Pancreas (tissue), 10 donors: ENCODE measurements at regions not wholly inside any gene's neighbourhood (a gene's known extent, or its start where the extent isn't known, plus 50 kb on each side); places are given as distances from the start of the nearest gene placed in this dataset.
A peak's percentile ranks its signal among the peaks of the same experiment; 100 is the strongest.

Experiments used
- ATAC-seq, 4 donors: fragments of 200-7000 bp; cut with Tn5 transposase; one replicate each; pipeline versions ENCODE4 v1.8.0 to v1.9.1; 2020; ENCODE audit warnings: mild to moderate bottlenecking in 4 of 4, moderate library complexity in 4 of 4
- DNase-seq, 6 donors: peaks; one replicate each; pipeline ENCODE4 v3.0.0-alpha.2; 2020
- FAIRE-seq: peaks from 2 replicates; lab custom pipeline; 2012; peaks lifted over from hg19 to GRCh38; lab: Jason Lieb, UNC
- H3K27ac ChIP-seq, 4 donors: fragments of 200-600 bp; sonication (generic); 1 replicate in 3 of 4; 2 replicates in 1 of 4; pipeline versions ENCODE4 v1.5.0 to v1.8.0; 2020
- H3K27me3 ChIP-seq, 4 donors: fragments of 200-600 bp; one replicate each; pipeline ENCODE4 v1.8.0; 2021
- H3K36me3 ChIP-seq, 3 donors: fragments of 200-600 bp; sonication (generic) in 1 of 3; one replicate each; pipeline versions ENCODE4 v1.5.0 to v1.8.0; 2020 to 2021
- H3K4me1 ChIP-seq, 3 donors: fragments of 200-600 bp; one replicate each; pipeline ENCODE4 v1.8.0; 2021
- H3K4me3 ChIP-seq, 4 donors: fragments of 200-600 bp; sonication (generic) in 2 of 4; one replicate each; pipeline versions ENCODE4 v1.5.0 to v1.8.0; 2020 to 2021
- H3K9me3 ChIP-seq, 4 donors: fragments of 200-600 bp; one replicate each; pipeline ENCODE4 v1.8.0; 2021
- CTCF ChIP-seq, 4 donors: fragments of 200-600 bp; sonication (generic) in 3 of 4; IDR thresholded peaks; one replicate each; pipeline versions ENCODE4 v1.5.0 to v1.8.0; 2021; ENCODE audit warnings: antibody characterized with exemption in 4 of 4
- WGBS, 2 donors: extraction: QIAGEN DNeasy Blood & Tissue Kit; methylation state at CpG; one replicate each; pipeline ENCODE4 v1.1.7; 2013; 5-methylcytosine and 5-hydroxymethylcytosine counted together
- intact Hi-C, 3 donors: fragments of 100-400 bp; cut with DNase I; formaldehyde crosslinking; loops; one replicate each; pipeline versions ENCODE4 v1.11.1 to v1.14.2; 2022
- donor health status: healthy with polysubstance abuse.
- donor health status: DM: no; HTN: no; CAD: no; lungs with moderate emphysema.
- donor health status: DM: no; HTN: no; CAD: no.
- donor health status: control.
- donor health status: control.
- donor health status: Bipolar disorder and iron deficiency.
- donor health status: DM: yes; HTN: yes; CAD: no.
- donor health status: DM: no; HTN: no; CAD: no.
- donor health status: DM: no; HTN: no; CAD: no.
- donor health status: DM: yes; HTN: yes; CAD: no.

GRCh38 chr10:131748831-131749766 lies 151.7 kb upstream of the PPP2R2D start:
- no peak for FAIRE-seq

GRCh38 chr10:131749767-131750142 lies 151.1 kb upstream of the PPP2R2D start:
- FAIRE-seq (no peak), ATAC-seq (no peak), DNase-seq (no peak)
- Histone ChIP-seq H3K9me3 (no peaks in the 10 kb centered on the region), H3K27ac (no peak overlapping the region), H3K27me3 (peaks cover 0 to 3% (median 0%) of the 10 kb centered on the region in 4 donors), H3K4me1 (no peaks in the 10 kb centered on the region), H3K4me3 (no peak overlapping the region), H3K36me3 (no peaks in the 10 kb centered on the region)
- intact Hi-C loops = no loop called here
- WGBS, 2 donors = 63 to 70% methylated on average over 8 of the region's 8 CpGs
- TF ChIP-seq CTCF (IDR thresholded peaks at IDR 0.05) = no peak

More at GRCh38 chr10:131748831-131749766, 151.7 kb upstream of the PPP2R2D start:
- Histone ChIP-seq H3K4me3 (no peak overlapping the region), H3K4me1 (no peaks in the 10 kb centered on the region), H3K9me3 (no peaks in the 10 kb centered on the region), H3K27me3 (peaks cover 0 to 3% (median 0%) of the 10 kb centered on the region in 4 donors), H3K27ac (no peak overlapping the region), H3K36me3 (no peaks in the 10 kb centered on the region)
- no peak for TF ChIP-seq CTCF (IDR thresholded peaks at IDR 0.05)
- 23 to 24% methylated on average over 40 of the region's 40 CpGs for WGBS, 2 donors
- DNase-seq (peak in 1 of 6 donors; percentile 45), ATAC-seq (no peak)
- intact Hi-C loops = no loop called here

DNA sequence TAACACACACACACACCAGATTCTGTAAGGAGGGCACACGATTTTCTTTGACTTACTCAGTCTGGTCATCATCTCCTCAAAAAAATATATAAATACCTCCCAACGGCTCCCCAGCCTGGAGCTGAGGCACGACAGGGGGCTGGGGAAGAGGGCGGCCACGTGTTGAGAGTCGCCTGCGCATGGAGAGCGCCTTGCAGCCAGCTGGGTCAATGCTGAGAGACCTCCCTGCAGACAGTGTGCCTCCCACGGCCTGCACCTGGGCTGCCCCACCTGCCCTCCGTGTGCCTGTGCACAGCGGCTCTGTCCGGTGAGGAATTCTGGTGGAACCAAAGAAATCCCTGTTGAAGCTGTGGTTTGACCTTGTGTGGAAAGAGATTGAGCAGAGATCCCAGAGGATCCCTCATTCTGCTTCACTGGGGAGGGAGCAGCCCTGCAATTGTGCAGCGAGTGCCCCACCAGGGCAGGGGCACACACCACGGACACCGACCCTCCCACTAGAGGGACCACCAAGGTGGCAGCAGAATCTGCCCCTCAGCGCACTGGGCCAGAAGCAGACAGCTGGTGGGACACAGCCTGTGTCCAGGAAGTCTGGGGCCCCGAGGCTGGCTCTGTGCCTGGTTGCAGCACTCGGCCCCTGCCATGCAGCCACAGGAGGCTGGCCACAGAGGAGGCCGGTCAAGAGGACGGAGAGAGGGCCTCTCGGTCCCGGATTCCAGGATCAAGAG lies 150.5 kb upstream of the PPP2R2D start:
- 59 to 69% methylated on average over 22 of the region's 22 CpGs for WGBS, 2 donors
- H3K27me3 ChIP-seq = peaks cover 0 to 3% (median 0%) of the 10 kb centered on the region in 4 donors
- FAIRE-seq (no peak), ATAC-seq (no peak), DNase-seq (peak in 1 of 6 donors; percentile 34)
- H3K4me3 ChIP-seq = no peak overlapping the region
- no peaks in the 10 kb centered on the region for H3K4me1 ChIP-seq
- no peak for TF ChIP-seq CTCF (IDR thresholded peaks at IDR 0.05)
- H3K27ac ChIP-seq = no peak overlapping the region
- no peaks in the 10 kb centered on the region for H3K36me3 ChIP-seq
- intact Hi-C loops = no loop called here
- no peaks in the 10 kb centered on the region for H3K9me3 ChIP-seq

DNA sequence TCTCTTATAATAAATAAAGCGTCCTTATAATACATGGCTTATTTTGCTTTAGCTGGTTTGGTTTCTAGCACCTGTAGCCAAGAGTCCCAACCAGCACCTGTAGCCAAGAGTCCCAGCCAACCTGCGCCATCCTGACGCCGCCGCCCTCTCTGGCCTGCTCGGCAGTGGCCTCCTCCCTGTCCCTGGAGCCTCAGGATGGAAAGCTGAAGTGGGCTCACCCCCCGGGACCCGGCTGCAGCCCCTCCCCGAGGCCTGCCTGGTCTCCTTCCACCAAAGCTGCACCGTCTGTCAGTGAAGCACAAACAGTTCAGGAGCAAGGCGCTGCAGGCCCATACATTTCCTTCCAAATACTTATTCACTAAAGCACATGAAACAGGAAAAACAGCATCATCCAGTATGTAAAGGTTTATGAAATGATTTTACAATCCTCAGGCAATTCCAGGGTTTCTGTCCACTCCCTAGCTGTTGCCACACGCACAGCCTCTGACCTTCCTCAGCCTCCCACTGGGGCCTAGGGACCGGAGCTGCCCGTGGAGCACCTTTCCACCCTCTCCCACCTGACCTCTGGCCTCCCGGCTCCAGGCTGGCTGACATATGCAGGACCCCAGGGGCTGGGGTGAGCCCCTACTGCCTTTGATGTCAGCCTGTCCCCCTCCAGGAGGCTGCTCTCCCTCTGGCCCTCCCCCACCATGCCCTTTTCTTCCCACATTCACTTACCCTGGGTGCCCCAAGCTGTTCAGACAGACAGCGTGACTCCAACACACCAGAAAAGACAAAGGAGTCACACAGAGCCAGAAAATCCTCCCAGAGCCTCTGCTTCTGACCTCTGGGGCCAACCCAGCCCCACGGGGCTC lies 149.6 kb upstream of the PPP2R2D start:
- TF ChIP-seq CTCF (IDR thresholded peaks at IDR 0.05) = no peak
- 65 to 70% methylated on average over 17 of the region's 17 CpGs for WGBS, 2 donors
- Histone ChIP-seq H3K4me3 (no peak overlapping the region), H3K4me1 (no peaks in the 10 kb centered on the region), H3K36me3 (no peaks in the 10 kb centered on the region), H3K27ac (no peak overlapping the region), H3K27me3 (peaks cover 0 to 3% (median 0%) of the 10 kb centered on the region in 4 donors), H3K9me3 (no peaks in the 10 kb centered on the region)
- no peak for ATAC-seq
- no peak for FAIRE-seq
- peak in 1 of 6 donors; percentile 32 for DNase-seq
- intact Hi-C loops = no loop called here
